Adrenal gland (tissue), 9 donors: ENCODE measurements at regions not wholly inside any gene's neighbourhood (a gene's known extent, or its start where the extent isn't known, plus 50 kb on each side); places are given as distances from the start of the nearest gene placed in this dataset.

Experiments
- DNase-seq, 7 donors: peaks; one replicate each; pipeline ENCODE4 v3.0.0-alpha.2; 2019 to 2020
- H3K27ac ChIP-seq, 5 donors: fragments of 200-600 bp; sonication (generic) in 4 of 5; 1 replicate in 3 of 5; 2 replicates in 2 of 5; pipeline versions ENCODE4 v1.5.1 to v1.8.0; 2016 to 2020; ENCODE audit warnings: mild to moderate bottlenecking in 1 of 5
- H3K27me3 ChIP-seq: fragments of 200-600 bp; 2 replicates; pipeline ENCODE4 v1.8.0; 2021
- H3K36me3 ChIP-seq, 2 donors: fragments of 200-600 bp; replicated peaks in 1 of 2; 1 replicate in 1 of 2; 2 replicates in 1 of 2; pipeline versions ENCODE4 v1.5.1 to v1.8.0; 2018 to 2022
- H3K4me1 ChIP-seq, 2 donors: fragments of 200-600 bp; replicated peaks in 1 of 2; 1 replicate in 1 of 2; 2 replicates in 1 of 2; pipeline versions ENCODE4 v1.5.1 to v1.8.0; 2018 to 2021
- H3K4me3 ChIP-seq, 4 donors: fragments of 200-600 bp; sonication (generic) in 3 of 4; one replicate each; pipeline ENCODE4 v1.5.1; 2016 to 2018
- H3K9me3 ChIP-seq, 3 donors: fragments of 200-600 bp; sonication (generic) in 1 of 3; replicated peaks in 1 of 3; 1 replicate in 2 of 3; 2 replicates in 1 of 3; pipeline versions ENCODE4 v1.5.1 to v1.8.0; 2016 to 2021
- CTCF ChIP-seq, 6 experiments: fragments of 450-650 bp in 4 of 6; fragments of 200-600 bp in 2 of 6; sonication (generic) in 1 of 6; IDR thresholded peaks; 1 replicate in 5 of 6; 2 replicates in 1 of 6; pipeline versions ENCODE4 v1.5.1 to v1.8.0; 2016 to 2021; ENCODE audit warnings: antibody characterized with exemption in 6 of 6, mild to moderate bottlenecking in 2 of 6, moderate library complexity in 1 of 6
- POLR2A ChIP-seq, 2 donors: fragments of 450-650 bp; IDR thresholded peaks; one replicate each; pipeline ENCODE4 v1.6.1; 2017; ENCODE audit warnings: antibody characterized with exemption in 2 of 2, mild to moderate bottlenecking in 2 of 2, moderate library complexity in 1 of 2
- WGBS, 4 donors: extraction: QIAGEN DNeasy Blood & Tissue Kit in 2 of 4; methylation state at CpG; one replicate each; pipeline versions ENCODE4 v1.1.5 to v1.1.7; 2013 to 2017; 5-methylcytosine and 5-hydroxymethylcytosine counted together
- intact Hi-C, 2 donors: fragments of 100-400 bp; cut with DNase I; formaldehyde crosslinking; loops; one replicate each; pipeline versions ENCODE4 v1.14.1 to v1.15.0; 2022 to 2023
- donor health status: healthy with polysubstance abuse.
- donor health status: Bipolar disorder and iron deficiency.
- donor health status: DM: yes; HTN: yes; CAD: no.
- donor health status: DM: no; HTN: no; CAD: no.
- donor health status: DM: no; HTN: no; CAD: no.

- intact Hi-C loops = no loop called here
- no peak for TF ChIP-seq POLR2A (IDR thresholded peaks at IDR 0.05)
- no peak for TF ChIP-seq CTCF (IDR thresholded peaks at IDR 0.05)
- Histone ChIP-seq H3K4me3 (no peak overlapping the region), H3K36me3 (no peaks in the 10 kb centered on the region), H3K27ac (no peak overlapping the region), H3K9me3 (no peaks in the 10 kb centered on the region), H3K27me3 (no peaks in the 10 kb centered on the region), H3K4me1 (no peaks in the 10 kb centered on the region)
- WGBS, 4 donors = 65 to 80% (median 68%) methylated on average over 5 of the region's 5 CpGs
- DNase-seq = no peak
These were observed 355.8 kb downstream of the AMY1C start for GRCh38 chr1:104105465-104105864.

GRCh38 chr1:104120525-104120924, 370.8 kb downstream of the AMY1C start:
- H3K27me3 ChIP-seq = no peaks in the 10 kb centered on the region
- H3K4me3 ChIP-seq = no peak overlapping the region
- DNase-seq = no peak
- H3K27ac ChIP-seq = no peak overlapping the region
- no peaks in the 10 kb centered on the region for H3K4me1 ChIP-seq
- peak in 3 of 6 experiments; percentile 3 to 34 (median 29) for TF ChIP-seq CTCF (IDR thresholded peaks at IDR 0.05)
- no peak for TF ChIP-seq POLR2A (IDR thresholded peaks at IDR 0.05)
- no peaks in the 10 kb centered on the region for H3K36me3 ChIP-seq
- intact Hi-C loops = no loop called here
- H3K9me3 ChIP-seq = no peaks in the 10 kb centered on the region

- TF ChIP-seq CTCF (IDR thresholded peaks at IDR 0.05) = no peak
- TF ChIP-seq POLR2A (IDR thresholded peaks at IDR 0.05) = no peak
- H3K4me3 ChIP-seq = no peak overlapping the region
- intact Hi-C loops = no loop called here
- no peak overlapping the region for H3K27ac ChIP-seq
- H3K36me3 ChIP-seq = no peaks in the 10 kb centered on the region
- H3K9me3 ChIP-seq = no peaks in the 10 kb centered on the region
- DNase-seq = no peak
- WGBS, 4 donors = 61 to 70% (median 65%) methylated on average over 4 of the region's 4 CpGs
- H3K27me3 ChIP-seq = no peaks in the 10 kb centered on the region
- H3K4me1 ChIP-seq = no peaks in the 10 kb centered on the region
These were observed 371.6 kb downstream of the AMY1C start for GRCh38 chr1:104121271-104121670.

GRCh38 chr1:104125266-104125665, 375.6 kb downstream of the AMY1C start:
- no peaks in the 10 kb centered on the region for H3K36me3 ChIP-seq
- no peak overlapping the region for H3K27ac ChIP-seq
- H3K4me3 ChIP-seq = no peak overlapping the region
- no peaks in the 10 kb centered on the region for H3K27me3 ChIP-seq
- no peaks in the 10 kb centered on the region for H3K4me1 ChIP-seq
- TF ChIP-seq POLR2A (IDR thresholded peaks at IDR 0.05) = no peak
- no peak for TF ChIP-seq CTCF (IDR thresholded peaks at IDR 0.05)
- intact Hi-C loops = no loop called here
- DNase-seq = no peak
- WGBS, 4 donors = 40 to 60% (median 47%) methylated on average over 1 of the region's 1 CpG
- no peaks in the 10 kb centered on the region for H3K9me3 ChIP-seq
